ENCODE measurements at regions not wholly inside any gene's neighbourhood (a gene's known extent, or its start where the extent isn't known, plus 50 kb on each side); places are given as distances from the start of the nearest gene placed in this dataset.

GRCh38 chr18:10234912-10235660 is 219.3 kb upstream of the APCDD1 start:
- no peaks in the 10 kb centered on the region for H3K4me1 ChIP-seq (ENCODE audit: insufficient read depth, low read length)
- Mint-ChIP-seq H3K27ac (ENCODE audit: unreplicated experiment) (no peak overlapping the region), H3K9me3 (ENCODE audit: unreplicated experiment) (peaks cover 14% of the 10 kb centered on the region), H3K36me3 (ENCODE audit: low read depth, unreplicated experiment) (peaks cover under 1% of the 10 kb centered on the region), H3K27me3 (ENCODE audit: low read depth, unreplicated experiment) (peaks cover 5% of the 10 kb centered on the region), H3K4me1 (ENCODE audit: low read depth, unreplicated experiment) (peaks cover 16% of the 10 kb centered on the region), H3K4me3 (ENCODE audit: unreplicated experiment) (no peak overlapping the region)
- H3K9ac ChIP-seq (ENCODE audit: low read length) = no peak overlapping the region
- H3K36me3 ChIP-seq (ENCODE audit: insufficient read depth, low read length) = no peaks in the 10 kb centered on the region
- peaks cover under 1% of the 10 kb centered on the region for H3K9me3 ChIP-seq (ENCODE audit: insufficient read depth, low read depth, low read length)
- FAIRE-seq (no peak), DNase-seq (ENCODE audit: low read depth) (peak; percentile 57)
- H2AFZ ChIP-seq (ENCODE audit: low read depth, low read length) = no peak overlapping the region
- no peak overlapping the region for H3K4me3 ChIP-seq (ENCODE audit: insufficient read depth, low read depth, low read length)
- H3K27me3 ChIP-seq (ENCODE audit: insufficient read depth, low read length) = no peaks in the 10 kb centered on the region
- no peaks in the 10 kb centered on the region for H3K79me2 ChIP-seq (ENCODE audit: insufficient read depth, low read length)
- no peaks in the 10 kb centered on the region for H4K20me1 ChIP-seq (ENCODE audit: insufficient read depth, low read length)
- TF ChIP-seq EZH2 (IDR thresholded peaks at IDR 0.05; ENCODE audit: insufficient read depth, low read length) = no peak
- TF ChIP-seq, protein P1, sequence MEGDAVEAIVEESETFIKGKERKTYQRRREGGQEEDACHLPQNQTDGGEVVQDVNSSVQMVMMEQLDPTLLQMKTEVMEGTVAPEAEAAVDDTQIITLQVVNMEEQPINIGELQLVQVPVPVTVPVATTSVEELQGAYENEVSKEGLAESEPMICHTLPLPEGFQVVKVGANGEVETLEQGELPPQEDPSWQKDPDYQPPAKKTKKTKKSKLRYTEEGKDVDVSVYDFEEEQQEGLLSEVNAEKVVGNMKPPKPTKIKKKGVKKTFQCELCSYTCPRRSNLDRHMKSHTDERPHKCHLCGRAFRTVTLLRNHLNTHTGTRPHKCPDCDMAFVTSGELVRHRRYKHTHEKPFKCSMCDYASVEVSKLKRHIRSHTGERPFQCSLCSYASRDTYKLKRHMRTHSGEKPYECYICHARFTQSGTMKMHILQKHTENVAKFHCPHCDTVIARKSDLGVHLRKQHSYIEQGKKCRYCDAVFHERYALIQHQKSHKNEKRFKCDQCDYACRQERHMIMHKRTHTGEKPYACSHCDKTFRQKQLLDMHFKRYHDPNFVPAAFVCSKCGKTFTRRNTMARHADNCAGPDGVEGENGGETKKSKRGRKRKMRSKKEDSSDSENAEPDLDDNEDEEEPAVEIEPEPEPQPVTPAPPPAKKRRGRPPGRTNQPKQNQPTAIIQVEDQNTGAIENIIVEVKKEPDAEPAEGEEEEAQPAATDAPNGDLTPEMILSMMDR (IDR thresholded peaks at IDR 0.05; ENCODE audit: insufficient read depth, low read depth, low read length) = no peak
- H3K4me2 ChIP-seq (ENCODE audit: low read length) = no peak overlapping the region
- H3K27ac ChIP-seq (ENCODE audit: low read depth, low read length) = no peak overlapping the region

- TF ChIP-seq EZH2 (IDR thresholded peaks at IDR 0.05; ENCODE audit: insufficient read depth, low read length) = no peak
- TF ChIP-seq, protein P1 (IDR thresholded peaks at IDR 0.05; ENCODE audit: insufficient read depth, low read depth, low read length) = no peak
- Histone ChIP-seq H3K4me2 (ENCODE audit: low read length) (no peak overlapping the region), H3K4me1 (ENCODE audit: insufficient read depth, low read length) (no peaks in the 10 kb centered on the region), H3K9ac (ENCODE audit: low read length) (no peak overlapping the region), H3K27ac (ENCODE audit: low read depth, low read length) (no peak overlapping the region), H4K20me1 (ENCODE audit: insufficient read depth, low read length) (no peaks in the 10 kb centered on the region), H3K9me3 (ENCODE audit: insufficient read depth, low read depth, low read length) (no peaks in the 10 kb centered on the region), H3K36me3 (ENCODE audit: insufficient read depth, low read length) (no peaks in the 10 kb centered on the region), H3K27me3 (ENCODE audit: insufficient read depth, low read length) (no peaks in the 10 kb centered on the region), H3K4me3 (ENCODE audit: insufficient read depth, low read depth, low read length) (no peak overlapping the region), H2AFZ (ENCODE audit: low read depth, low read length) (no peak overlapping the region), H3K79me2 (ENCODE audit: insufficient read depth, low read length) (no peaks in the 10 kb centered on the region)
- H3K27me3 Mint-ChIP-seq (ENCODE audit: low read depth, unreplicated experiment) = peaks cover 5% of the 10 kb centered on the region
- H3K4me3 Mint-ChIP-seq (ENCODE audit: unreplicated experiment) = no peak overlapping the region
- peaks cover 10% of the 10 kb centered on the region for H3K9me3 Mint-ChIP-seq (ENCODE audit: unreplicated experiment)
- no peak overlapping the region for H3K27ac Mint-ChIP-seq (ENCODE audit: unreplicated experiment)
- DNase-seq (ENCODE audit: low read depth) = no peak
- no peak for FAIRE-seq
- H3K4me1 Mint-ChIP-seq (ENCODE audit: low read depth, unreplicated experiment) = peaks cover 13% of the 10 kb centered on the region
- H3K36me3 Mint-ChIP-seq (ENCODE audit: low read depth, unreplicated experiment) = no peaks in the 10 kb centered on the region
Measured at GRCh38 chr18:10235661-10235952, 218.8 kb upstream of the APCDD1 start.

GRCh38 chr18:10239103-10239502 is 215.3 kb upstream of the APCDD1 start:
- Mint-ChIP-seq H3K36me3 (ENCODE audit: low read depth, unreplicated experiment) (no peaks in the 10 kb centered on the region), H3K4me3 (ENCODE audit: unreplicated experiment) (no peak overlapping the region), H3K27ac (ENCODE audit: unreplicated experiment) (peak overlapping the region; percentile 49), H3K4me1 (ENCODE audit: low read depth, unreplicated experiment) (peaks cover 9% of the 10 kb centered on the region), H3K27me3 (ENCODE audit: low read depth, unreplicated experiment) (peaks cover 8% of the 10 kb centered on the region), H3K9me3 (ENCODE audit: unreplicated experiment) (peaks cover 2% of the 10 kb centered on the region)
- Histone ChIP-seq H3K9me3 (ENCODE audit: insufficient read depth, low read depth, low read length) (no peaks in the 10 kb centered on the region), H3K79me2 (ENCODE audit: insufficient read depth, low read length) (no peaks in the 10 kb centered on the region), H3K27ac (ENCODE audit: low read depth, low read length) (no peak overlapping the region), H3K4me2 (ENCODE audit: low read length) (no peak overlapping the region), H3K4me3 (ENCODE audit: insufficient read depth, low read depth, low read length) (no peak overlapping the region), H3K4me1 (ENCODE audit: insufficient read depth, low read length) (no peaks in the 10 kb centered on the region), H3K36me3 (ENCODE audit: insufficient read depth, low read length) (no peaks in the 10 kb centered on the region), H3K27me3 (ENCODE audit: insufficient read depth, low read length) (no peaks in the 10 kb centered on the region), H2AFZ (ENCODE audit: low read depth, low read length) (no peak overlapping the region), H3K9ac (ENCODE audit: low read length) (no peak overlapping the region), H4K20me1 (ENCODE audit: insufficient read depth, low read length) (no peaks in the 10 kb centered on the region)
- no peak for DNase-seq (ENCODE audit: low read depth)
- FAIRE-seq = no peak
- TF ChIP-seq, protein P1 (IDR thresholded peaks at IDR 0.05; ENCODE audit: insufficient read depth, low read depth, low read length) = no peak
- TF ChIP-seq EZH2 (IDR thresholded peaks at IDR 0.05; ENCODE audit: insufficient read depth, low read length) = no peak

All from astrocyte (in vitro differentiated cells and primary cell).